ENCODE measurements at regions not wholly inside any gene's neighbourhood (a gene's known extent, or its start where the extent isn't known, plus 50 kb on each side); places are given as distances from the start of the nearest gene placed in this dataset.

DNA sequence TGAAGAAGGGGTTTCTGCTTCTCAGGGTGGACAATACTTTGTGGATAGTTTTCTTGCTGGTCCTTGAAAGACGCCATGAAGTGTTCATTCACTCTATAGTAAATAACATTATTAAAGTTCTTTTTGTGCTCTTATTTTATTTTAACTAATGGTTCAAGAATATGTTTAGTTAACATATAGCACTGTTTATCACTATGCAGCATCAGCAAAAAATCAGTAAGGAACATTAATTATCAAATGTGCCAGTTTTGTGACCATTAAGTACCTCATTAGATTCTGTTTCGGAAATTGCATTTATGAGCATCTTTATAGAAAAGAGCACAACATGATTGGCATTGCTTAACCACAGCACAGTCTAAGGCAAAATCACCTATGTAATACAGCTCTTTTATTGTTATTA, 385.6 kb downstream of the LMO4 start:
- no peak for TF ChIP-seq CTCF (IDR thresholded peaks at IDR 0.05)
- no peak for TF ChIP-seq EP300 (IDR thresholded peaks at IDR 0.05; ENCODE audit: low read depth)
